Skeletal muscle tissue (tissue), 3 donors: ENCODE measurements at regions not wholly inside any gene's neighbourhood (a gene's known extent, or its start where the extent isn't known, plus 50 kb on each side); places are given as distances from the start of the nearest gene placed in this dataset.

ENCODE experiments used
- H3K27ac ChIP-seq: one replicate; pipeline ENCODE4 v1.7.0; 2013; ENCODE audit warnings: mild to moderate bottlenecking, low read depth, low read length, inconsistent platforms
- H3K27me3 ChIP-seq, 3 donors: one replicate each; pipeline ENCODE4 v1.7.0; 2013; ENCODE audit warnings: low read length in 3 of 3; ENCODE audit not compliant: control insufficient read depth in 3 of 3, insufficient read depth in 3 of 3
- H3K36me3 ChIP-seq, 3 donors: one replicate each; pipeline ENCODE4 v1.7.0; 2013; ENCODE audit warnings: low read length in 3 of 3; ENCODE audit not compliant: control insufficient read depth in 3 of 3, insufficient read depth in 3 of 3
- H3K4me1 ChIP-seq, 3 donors: one replicate each; pipeline ENCODE4 v1.7.0; 2013; ENCODE audit warnings: low read length in 3 of 3, mild to moderate bottlenecking in 3 of 3; ENCODE audit not compliant: control insufficient read depth in 3 of 3, insufficient read depth in 3 of 3
- H3K4me3 ChIP-seq, 3 donors: one replicate each; pipeline ENCODE4 v1.7.0; 2013; ENCODE audit warnings: low read length in 3 of 3
- H3K9ac ChIP-seq, 3 donors: one replicate each; pipeline ENCODE4 v1.7.0; 2013; ENCODE audit warnings: low read length in 3 of 3, mild to moderate bottlenecking in 3 of 3, moderate library complexity in 2 of 3, low read depth in 1 of 3
- H3K9me3 ChIP-seq, 3 donors: one replicate each; pipeline ENCODE4 v1.7.0; 2013; ENCODE audit warnings: low read length in 3 of 3; ENCODE audit not compliant: control insufficient read depth in 3 of 3
- donor health status: Osteomylitis.

DNA sequence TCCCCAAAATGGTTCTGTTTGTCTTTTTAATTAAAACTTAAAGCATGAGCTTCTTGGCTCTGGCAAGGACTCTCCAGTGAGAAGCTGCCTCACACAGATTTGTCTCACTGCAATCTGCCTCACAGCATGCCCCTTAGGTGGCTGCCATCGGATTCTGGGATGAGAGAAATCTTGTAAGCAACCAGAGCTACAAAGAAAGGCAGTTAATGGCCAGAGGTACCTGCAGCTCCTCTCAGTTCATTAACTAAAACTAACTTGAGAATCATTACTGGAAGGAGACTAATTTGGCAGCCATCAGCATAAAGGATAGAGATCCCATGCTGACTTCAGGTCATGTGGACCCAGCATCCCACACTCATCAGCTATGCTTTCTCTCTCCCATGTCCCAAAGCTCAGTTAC is 220.6 kb upstream of the DMAC1 start:
- H3K27ac ChIP-seq = no peak overlapping the region
- no peaks in the 10 kb centered on the region for H3K36me3 ChIP-seq

DNA sequence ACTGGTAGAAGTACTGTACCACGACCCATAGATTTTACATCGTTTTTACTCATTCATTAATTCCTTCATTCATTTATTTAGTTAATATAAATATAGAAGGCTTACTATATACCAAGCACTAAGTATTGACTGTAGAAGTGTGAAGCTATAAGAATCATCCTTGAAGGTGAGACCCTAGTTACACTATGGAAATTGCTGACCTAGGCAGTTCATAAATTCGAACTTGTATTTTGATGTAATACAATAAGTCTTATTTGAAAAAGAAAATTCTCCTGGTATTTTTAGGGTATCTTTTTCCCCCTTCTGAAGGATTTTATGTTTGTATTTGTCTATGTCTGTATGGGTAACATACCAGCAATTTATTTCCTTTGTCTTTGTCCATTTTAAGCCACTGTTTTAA is 220.1 kb upstream of the DMAC1 start:
- no peak overlapping the region for H3K9ac ChIP-seq
- no peaks in the 10 kb centered on the region for H3K27me3 ChIP-seq
- no peak overlapping the region for H3K27ac ChIP-seq
- H3K36me3 ChIP-seq = no peaks in the 10 kb centered on the region
- no peaks in the 10 kb centered on the region for H3K9me3 ChIP-seq
- H3K4me1 ChIP-seq = no peaks in the 10 kb centered on the region
- no peak overlapping the region for H3K4me3 ChIP-seq

More for the DNA sequence above, 220.6 kb upstream of the DMAC1 start:
- no peaks in the 10 kb centered on the region for H3K4me1 ChIP-seq
- no peak overlapping the region for H3K4me3 ChIP-seq
- no peaks in the 10 kb centered on the region for H3K9me3 ChIP-seq
- no peak overlapping the region for H3K9ac ChIP-seq
- no peaks in the 10 kb centered on the region for H3K27me3 ChIP-seq

DNA sequence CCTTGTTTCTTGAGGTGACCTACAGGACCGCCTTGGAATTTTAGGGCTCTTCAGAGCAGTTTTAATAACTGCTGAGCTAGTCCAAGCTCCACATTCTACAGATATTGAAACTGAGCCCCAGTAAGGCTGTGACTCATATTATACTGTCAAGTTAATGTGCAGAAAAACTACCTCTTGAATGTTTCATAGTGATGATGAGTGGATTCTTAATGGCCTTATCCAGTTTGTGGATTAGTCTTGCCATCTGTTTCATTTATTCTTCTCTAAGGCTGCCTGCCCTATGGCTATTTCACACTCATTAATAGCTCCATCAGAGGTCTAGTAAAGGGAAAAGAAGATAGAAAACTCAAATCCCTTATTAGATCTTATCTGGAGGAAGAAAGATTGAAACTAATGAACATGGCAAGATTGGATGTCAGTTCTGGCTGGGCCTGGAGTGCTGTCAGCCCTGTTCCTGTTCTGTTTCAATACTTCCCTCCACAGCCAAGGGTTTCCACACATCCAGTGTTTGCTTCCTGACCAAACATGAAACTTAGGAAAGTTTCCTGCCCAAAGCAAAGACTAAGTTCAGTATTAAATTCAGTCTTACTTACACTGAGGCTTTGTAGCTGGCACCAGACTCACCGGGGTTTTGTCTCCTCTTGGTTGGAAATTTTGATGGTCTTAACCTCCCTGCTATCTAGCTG is 215.6 kb upstream of the DMAC1 start:
- Histone ChIP-seq H3K27ac (no peak overlapping the region), H3K9ac (no peak overlapping the region), H3K9me3 (no peaks in the 10 kb centered on the region), H3K27me3 (no peaks in the 10 kb centered on the region), H3K4me1 (no peaks in the 10 kb centered on the region), H3K4me3 (no peak overlapping the region), H3K36me3 (no peaks in the 10 kb centered on the region)

DNA sequence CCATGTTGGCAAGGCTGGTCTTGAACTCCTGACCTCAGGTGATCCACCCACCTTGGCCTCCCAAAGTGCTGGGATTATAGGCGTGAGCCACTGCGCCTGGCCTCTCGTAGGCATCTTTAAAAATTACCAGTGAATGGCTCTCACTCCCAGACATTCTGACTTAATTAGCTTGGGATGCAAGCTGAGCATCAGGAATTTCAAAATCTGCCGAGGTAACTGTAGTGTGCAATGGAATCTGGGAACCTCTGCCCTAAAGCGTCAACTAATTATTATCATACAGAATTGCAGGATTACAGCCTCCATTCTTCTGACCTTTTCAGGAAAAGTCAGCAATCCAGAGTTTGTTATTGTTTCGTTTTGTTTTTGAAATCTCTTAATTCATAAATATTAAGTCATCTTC is 213.4 kb upstream of the DMAC1 start:
- no peaks in the 10 kb centered on the region for H3K9me3 ChIP-seq
- no peak overlapping the region for H3K4me3 ChIP-seq
- H3K27ac ChIP-seq = no peak overlapping the region
- no peak overlapping the region for H3K9ac ChIP-seq
- H3K36me3 ChIP-seq = no peaks in the 10 kb centered on the region
- no peaks in the 10 kb centered on the region for H3K4me1 ChIP-seq
- no peaks in the 10 kb centered on the region for H3K27me3 ChIP-seq

DNA sequence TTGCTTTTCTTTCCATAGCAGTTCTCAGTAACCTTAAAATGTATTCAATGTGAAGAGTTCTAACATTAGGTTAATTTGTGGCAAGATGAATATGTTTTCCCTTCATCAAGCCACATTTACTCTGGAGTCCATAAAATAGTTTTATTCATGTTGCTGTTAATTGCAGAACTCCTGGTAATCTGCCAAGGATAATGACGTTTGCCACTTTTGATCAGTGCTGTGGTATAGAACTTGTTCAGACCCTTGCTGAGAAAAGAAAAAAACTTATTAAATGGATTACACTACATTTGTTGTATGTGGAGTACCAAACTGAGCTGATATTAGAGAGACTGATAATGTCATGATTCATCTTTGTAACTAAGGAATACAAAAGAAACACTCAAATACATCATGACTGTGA is 212.4 kb upstream of the DMAC1 start:
- Histone ChIP-seq H3K4me1 (no peaks in the 10 kb centered on the region), H3K27ac (no peak overlapping the region), H3K9me3 (no peaks in the 10 kb centered on the region), H3K9ac (no peak overlapping the region), H3K27me3 (no peaks in the 10 kb centered on the region), H3K36me3 (no peaks in the 10 kb centered on the region), H3K4me3 (no peak overlapping the region)

DNA sequence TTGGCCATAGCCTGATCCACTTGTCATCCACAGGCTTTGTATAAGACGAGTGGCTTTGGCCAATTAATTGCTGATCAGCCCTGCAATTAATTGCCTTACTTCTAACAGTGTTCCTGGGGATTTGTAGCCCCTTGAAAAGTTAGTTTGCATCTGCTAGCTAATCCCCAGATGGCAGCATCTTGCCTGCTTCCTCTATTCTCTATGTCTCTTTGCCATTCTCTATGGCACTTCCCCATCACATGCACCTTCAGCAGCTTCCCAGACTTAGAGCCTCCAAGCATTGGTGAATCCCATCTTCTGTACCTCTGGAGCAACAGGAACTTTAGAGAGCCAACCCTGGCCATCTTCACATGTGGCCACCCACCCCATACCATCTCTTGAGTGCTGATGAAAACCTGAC is 197.0 kb upstream of the DMAC1 start:
- H3K27ac ChIP-seq = no peak overlapping the region
- no peaks in the 10 kb centered on the region for H3K9me3 ChIP-seq
- H3K27me3 ChIP-seq = no peaks in the 10 kb centered on the region
- H3K36me3 ChIP-seq = no peaks in the 10 kb centered on the region
- H3K9ac ChIP-seq = no peak overlapping the region
- H3K4me3 ChIP-seq = no peak overlapping the region
- H3K4me1 ChIP-seq = no peaks in the 10 kb centered on the region

DNA sequence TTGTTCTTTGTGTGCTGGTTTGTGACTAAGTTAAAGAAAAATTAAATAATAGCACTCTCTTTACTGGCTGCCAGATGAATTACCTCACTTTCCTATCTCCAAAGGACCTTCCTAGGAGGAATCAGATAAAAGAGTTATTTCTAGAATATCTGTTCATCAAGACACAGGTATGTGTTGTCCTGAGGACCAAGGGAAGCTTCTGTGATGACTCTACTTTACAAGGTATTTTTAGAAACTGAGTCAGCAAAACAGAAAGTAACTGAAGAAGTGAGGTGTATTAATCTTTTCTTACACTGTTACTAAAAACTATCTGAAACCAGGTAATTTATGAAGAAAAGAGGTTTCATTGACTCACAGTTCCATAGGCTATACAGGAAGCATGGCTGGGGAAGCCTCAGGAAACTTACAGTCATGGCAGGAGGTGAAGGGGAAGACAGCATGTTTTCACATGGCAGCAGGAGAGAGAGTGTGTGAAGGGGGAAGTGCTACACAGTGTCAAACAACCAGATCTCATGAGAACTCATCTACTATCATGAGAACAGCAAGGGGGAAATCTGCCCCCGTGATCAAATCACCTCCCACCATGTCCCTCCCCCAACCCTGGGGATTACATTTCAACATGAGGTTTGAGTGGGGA is 189.2 kb upstream of the DMAC1 start:
- H3K4me3 ChIP-seq = no peak overlapping the region
- H3K9me3 ChIP-seq = no peaks in the 10 kb centered on the region
- H3K36me3 ChIP-seq = no peaks in the 10 kb centered on the region
- H3K4me1 ChIP-seq = no peaks in the 10 kb centered on the region
- no peaks in the 10 kb centered on the region for H3K27me3 ChIP-seq
- no peak overlapping the region for H3K27ac ChIP-seq
- H3K9ac ChIP-seq = no peak overlapping the region

DNA sequence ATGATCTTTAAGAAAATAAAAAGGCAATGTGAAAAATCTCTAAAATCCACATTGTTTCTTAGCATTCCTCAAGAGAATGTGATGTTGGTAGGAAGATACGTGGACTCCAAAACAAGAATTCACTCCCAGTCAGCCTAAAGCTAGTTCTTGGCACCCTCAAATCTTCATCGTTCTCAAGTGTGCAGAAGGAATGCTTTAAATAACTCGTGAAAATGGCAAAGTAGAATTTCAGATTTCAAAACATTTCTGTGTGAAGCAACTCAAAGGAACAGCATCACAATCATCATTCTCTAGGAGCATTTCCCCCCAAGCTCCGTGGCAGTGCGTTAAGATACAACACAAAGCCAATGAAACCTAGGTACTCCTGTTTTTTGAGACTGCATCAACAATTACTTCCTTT is 185.1 kb upstream of the DMAC1 start:
- no peaks in the 10 kb centered on the region for H3K36me3 ChIP-seq
- no peak overlapping the region for H3K4me3 ChIP-seq
- H3K9me3 ChIP-seq = no peaks in the 10 kb centered on the region
- no peaks in the 10 kb centered on the region for H3K27me3 ChIP-seq
- no peak overlapping the region for H3K27ac ChIP-seq
- no peak overlapping the region for H3K9ac ChIP-seq
- H3K4me1 ChIP-seq = no peaks in the 10 kb centered on the region

DNA sequence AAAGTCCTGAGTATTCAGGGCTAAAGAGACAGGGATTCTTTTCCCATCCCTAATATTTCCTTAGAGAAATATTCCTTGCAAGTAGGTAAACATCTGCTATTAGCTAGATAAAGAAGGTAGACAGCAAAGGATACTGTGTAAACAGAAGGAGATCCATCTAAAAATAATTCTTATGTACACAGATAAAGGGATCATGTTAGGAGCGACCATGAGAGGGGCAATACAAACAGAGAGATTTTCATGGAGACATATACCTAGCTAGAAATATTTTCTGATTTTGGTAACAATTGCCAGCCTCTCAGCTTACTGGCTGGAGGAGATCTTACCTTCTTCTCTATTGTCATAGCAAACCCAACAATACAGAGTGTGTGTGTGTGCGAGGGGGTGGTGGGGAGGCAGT is 184.6 kb upstream of the DMAC1 start:
- no peak overlapping the region for H3K27ac ChIP-seq
- H3K9ac ChIP-seq = no peak overlapping the region
- H3K9me3 ChIP-seq = no peaks in the 10 kb centered on the region
- H3K4me1 ChIP-seq = no peaks in the 10 kb centered on the region
- H3K4me3 ChIP-seq = no peak overlapping the region
- H3K27me3 ChIP-seq = no peaks in the 10 kb centered on the region
- H3K36me3 ChIP-seq = no peaks in the 10 kb centered on the region

DNA sequence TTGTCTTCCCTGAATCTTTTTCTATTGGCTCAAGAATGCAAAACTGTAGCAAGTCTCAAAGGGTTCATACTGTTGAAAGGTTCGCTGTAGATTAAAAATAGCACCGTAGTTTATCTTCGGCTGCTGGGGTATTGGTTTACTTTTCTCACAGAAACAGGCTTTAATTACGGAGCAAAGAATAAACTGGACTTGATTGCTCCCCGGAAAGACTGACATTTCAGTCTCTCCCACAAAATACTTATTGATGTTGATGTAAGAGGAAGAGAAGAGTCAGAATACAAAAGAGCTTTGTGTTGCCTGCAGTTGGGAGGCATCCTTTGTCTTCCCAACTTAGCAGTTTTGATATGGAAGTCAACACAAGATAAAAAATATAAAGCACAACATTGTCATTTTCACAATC is 183.9 kb upstream of the DMAC1 start:
- Histone ChIP-seq H3K27me3 (no peaks in the 10 kb centered on the region), H3K27ac (no peak overlapping the region), H3K4me3 (no peak overlapping the region), H3K9me3 (no peaks in the 10 kb centered on the region), H3K9ac (no peak overlapping the region), H3K36me3 (no peaks in the 10 kb centered on the region), H3K4me1 (no peaks in the 10 kb centered on the region)
